T47D (cell line): ENCODE measurements at regions not wholly inside any gene's neighbourhood (a gene's known extent, or its start where the extent isn't known, plus 50 kb on each side); places are given as distances from the start of the nearest gene placed in this dataset.
"Not testable (repeated sequence)": the region's sequence is repeated elsewhere in the genome, so short reads cannot be mapped to it uniquely, and the experiment has no call there.

Experiments used
- DNase-seq, 2 experiments: peaks; one replicate each; pipeline versions ENCODE4 v3.0.0 to v3.0.0-alpha.2; 2011 to 2012; ENCODE audit warnings: low read depth in 1 of 2, low spot score in 1 of 2
- JUND ChIP-seq: IDR thresholded peaks from 2 replicates; pipeline ENCODE4 v1.6.1; 2012; ENCODE audit warnings: low read depth
- in situ Hi-C: cut with HindIII; loops from 2 replicates; pipeline ENCODE4 v1.10.0; 2016; ENCODE audit warnings: low sequenced_read_pairs, low pct_unique_long_range_greater_than_20kb

DNA sequence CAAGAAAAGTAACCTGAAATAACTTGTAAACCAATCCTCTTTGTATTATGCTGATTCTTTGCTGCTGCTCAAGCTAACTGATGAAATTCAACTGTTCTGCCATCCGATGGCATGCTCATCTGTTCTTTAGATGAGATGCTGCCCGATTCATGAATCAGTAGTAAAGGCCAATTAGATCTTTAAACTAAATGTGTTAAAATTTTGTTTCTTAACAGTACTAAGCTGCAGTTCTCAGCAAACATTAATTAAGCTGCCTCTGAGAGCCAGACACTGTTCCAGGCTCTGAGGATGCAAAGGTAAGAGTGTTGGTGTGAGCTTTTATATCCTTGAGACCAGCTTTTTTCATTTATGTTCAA lies 77.0 kb upstream of the NT5E start:
- no peak for DNase-seq
- in situ Hi-C loops = no loop called here

DNA sequence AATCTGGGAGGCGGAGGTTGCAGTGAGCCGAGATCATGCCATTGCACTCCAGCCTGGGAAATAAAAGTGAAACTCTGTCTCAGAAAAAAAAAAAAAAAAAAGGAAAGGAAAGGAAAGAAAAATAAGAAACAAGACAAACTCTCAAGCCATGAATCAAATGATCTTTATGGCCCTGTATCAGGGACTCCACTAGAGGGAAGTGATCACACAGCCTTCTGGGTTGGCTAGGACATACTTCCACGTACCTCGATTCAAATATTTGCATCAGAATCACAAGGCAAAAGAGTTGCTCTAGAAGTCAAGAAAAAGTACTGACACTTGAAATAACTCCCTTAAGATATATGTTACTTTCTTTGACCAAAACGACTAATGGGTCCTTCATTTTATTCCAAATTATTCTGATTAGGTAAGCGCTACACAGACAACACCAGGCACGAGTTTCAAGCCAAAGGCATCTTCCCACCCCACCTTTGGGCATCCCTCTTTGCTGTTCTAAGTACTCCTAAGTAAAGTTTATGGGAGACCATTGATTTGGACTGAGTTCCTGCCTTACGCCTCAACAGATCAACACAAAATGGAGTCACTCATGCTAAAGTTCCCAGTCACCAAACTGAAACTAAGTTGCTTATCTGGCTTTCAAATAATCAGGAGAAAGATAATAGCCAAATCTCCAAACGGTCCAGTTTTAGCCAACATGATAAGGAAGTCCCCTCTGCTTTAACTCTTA lies 77.5 kb upstream of the NT5E start:
- in situ Hi-C loops = no loop called here
- DNase-seq = no peak
- TF ChIP-seq JUND = no peak

More for the DNA sequence above, 77.0 kb upstream of the NT5E start:
- TF ChIP-seq JUND = no peak

DNA sequence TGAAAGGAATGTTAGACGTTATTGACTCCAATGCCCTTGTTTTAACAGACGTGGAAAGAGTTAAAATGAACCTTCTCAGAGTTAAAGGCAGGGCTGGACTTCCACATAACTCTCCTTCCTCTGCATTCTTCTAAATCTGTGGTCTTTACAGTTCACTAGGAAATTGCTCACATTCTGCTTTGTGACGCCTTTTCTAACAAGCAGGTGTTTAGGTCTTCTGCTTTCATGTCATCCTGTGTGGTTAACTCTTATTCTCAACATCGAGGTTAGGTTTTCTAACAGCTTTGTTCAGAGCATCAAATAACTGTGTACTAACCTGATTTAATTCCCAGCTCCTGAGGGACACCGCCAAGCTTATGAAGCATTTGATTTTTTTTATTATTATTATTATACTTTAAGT lies 81.3 kb upstream of the NT5E start:
- in situ Hi-C loops = no loop called here
- DNase-seq = no peak
- no peak for TF ChIP-seq JUND

DNA sequence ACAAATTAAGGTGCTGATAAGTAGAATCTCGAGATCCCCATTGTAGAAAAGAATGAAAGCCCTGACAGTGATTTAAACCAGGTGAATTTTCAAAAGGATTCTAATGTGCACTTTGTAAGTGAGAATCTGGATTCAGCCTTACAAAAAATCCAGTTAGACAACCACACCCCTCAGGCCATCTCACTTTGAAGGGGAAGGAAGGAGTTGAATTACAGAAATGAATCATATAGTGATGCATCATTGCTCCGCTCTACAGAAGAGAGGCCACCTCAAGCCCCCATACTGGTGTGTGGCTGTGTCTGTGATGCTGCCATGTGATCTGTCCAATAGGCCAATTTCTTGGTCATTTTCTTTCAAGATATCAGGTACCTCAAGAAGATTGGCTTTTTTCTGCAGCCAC lies 85.5 kb upstream of the NT5E start:
- DNase-seq = no peak
- in situ Hi-C loops = no loop called here
- TF ChIP-seq JUND = no peak

DNA sequence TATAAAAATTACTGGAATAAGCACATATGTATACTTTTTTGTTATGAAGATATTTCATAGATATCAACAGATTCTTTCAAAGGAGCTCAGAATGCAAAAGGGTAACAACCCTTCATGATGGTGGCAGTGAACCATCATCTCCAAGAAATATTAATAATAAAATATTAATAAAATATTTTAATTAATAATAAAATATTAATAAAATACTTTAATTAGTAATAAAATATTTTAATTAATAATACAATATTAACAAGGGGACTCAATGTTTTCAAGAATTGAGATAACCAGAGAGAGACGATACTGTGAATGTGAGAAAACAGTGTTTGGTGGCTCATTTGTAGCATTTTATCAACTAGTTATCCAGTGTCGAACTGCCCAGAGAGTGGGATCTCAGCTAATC lies 86.0 kb upstream of the NT5E start:
- TF ChIP-seq JUND = no peak
- in situ Hi-C loops = no loop called here
- DNase-seq = no peak

DNA sequence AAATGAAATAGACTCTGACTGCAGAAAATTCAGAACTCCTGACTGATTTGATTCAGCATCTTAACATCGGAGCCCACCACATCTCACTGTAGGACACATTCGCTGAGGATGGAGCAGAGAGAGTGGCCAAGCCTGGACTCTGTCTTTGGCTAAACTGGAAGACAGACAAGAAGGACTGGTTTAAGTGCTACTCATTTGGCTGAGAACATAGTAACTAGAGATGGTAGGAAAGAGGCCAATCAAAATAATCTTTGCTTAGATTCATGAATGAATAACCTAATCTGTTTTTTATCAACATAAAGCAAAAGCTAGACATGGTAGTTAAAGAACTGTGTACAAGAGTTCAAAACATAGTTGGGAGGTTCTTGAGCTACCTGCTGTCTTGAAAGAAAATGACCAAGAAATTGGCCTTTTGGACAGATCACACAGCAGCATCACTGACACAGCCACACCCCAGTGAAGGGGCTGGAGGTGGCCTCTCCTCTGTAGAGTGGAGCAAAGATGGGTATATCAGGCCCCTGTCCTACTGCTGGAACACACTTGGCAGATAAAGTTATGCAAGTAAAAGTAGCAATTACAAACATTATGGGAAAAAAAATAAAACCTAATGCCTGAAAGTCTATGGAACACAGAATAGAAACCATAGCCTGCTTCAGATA lies 87.1 kb upstream of the NT5E start:
- no peak for TF ChIP-seq JUND
- in situ Hi-C loops = no loop called here
- DNase-seq = no peak

DNA sequence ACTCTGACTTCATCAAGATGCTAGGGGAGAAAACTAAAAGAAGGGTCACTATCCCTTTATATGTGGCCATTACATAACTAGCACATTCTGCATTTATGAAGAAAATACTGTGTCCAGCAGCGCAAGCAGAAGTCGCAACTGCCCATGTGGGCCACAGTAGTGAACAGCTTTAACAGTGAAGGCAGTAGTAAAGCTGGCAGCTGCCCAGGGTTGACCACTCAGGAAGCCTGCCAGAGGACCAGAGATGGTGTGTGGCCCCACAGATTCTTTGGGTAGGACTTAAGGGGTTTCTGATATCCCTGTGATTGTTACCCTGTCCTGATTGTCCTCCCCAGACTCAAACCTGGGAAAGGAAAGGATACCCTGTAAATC lies 88.3 kb upstream of the NT5E start:
- in situ Hi-C loops = no loop called here
- no peak for DNase-seq
- no peak for TF ChIP-seq JUND

DNA sequence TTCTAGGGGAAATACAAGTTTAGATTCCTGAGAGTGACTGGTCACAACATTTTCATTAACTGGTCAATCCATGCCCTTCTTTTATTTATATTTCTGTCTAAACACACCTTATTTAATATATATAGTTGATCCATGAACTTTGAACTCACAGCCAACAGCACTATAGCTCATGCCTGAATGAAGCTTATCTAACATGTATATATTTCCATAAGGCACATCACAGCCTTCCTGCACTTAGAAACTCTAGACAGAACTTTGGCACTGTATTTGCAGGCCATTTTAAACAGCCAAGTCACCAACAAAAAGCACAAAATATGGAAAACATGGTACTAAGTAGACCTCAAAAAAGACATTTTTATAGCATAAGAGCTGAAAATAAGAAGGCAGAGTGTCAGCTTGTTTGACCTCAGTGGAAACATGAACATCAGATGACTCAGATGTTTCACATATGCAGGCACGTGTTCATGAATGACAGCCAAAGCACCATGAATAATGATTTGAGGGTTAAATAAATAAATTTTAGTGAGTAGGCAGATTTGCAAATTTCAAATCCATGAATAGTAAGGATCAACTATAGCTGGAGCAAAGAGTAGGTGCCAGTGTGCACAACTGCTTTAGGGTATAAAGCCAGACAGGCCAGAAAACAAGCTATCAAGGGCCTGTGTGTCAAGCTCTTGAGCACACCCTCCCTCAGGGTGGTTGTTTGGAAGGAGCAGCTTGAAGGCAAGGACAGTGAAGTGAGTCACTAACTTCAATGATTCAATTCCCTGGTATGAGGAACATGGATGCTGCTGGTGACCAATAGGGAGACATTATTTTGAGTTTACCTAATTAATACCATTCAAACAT lies 88.9 kb upstream of the NT5E start:
- no peak for DNase-seq
- in situ Hi-C loops = no loop called here
- TF ChIP-seq JUND = no peak

DNA sequence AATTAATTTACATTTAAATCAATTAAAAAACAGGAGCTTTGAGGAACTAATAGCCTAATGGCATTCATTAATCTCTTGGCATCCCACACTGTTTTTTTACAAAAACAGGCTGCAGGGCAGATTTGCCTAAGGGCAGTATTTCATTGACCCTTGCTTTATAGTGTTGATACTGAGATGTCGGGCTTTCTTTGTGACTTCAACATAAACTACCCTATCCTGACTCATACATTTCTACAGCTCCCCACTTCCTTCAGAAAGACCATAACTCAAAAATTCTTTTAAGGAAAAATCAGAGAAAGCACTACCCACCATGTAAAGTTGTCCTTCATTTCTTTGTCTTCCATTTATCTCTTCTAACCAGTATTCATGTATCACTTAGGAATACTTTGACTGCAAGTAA lies 92.2 kb upstream of the NT5E start:
- in situ Hi-C loops = no loop called here
- no peak for DNase-seq
- TF ChIP-seq JUND = no peak

DNA sequence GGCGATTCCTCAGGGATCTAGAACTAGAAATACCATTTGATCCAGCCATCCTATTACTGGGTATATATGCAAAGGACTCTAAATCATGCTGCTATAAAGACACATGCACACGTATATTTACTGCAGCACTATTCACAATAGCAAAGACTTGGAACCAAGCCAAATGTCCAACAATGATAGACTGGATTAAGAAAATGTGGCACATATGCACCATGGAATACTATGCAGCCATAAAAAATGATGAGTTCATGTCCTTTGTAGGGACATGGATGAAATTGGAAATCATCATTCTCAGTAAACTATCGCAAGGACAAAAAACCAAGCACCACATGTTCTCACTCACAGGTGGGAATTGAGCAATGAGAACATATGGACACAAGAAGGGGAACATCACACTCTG lies 93.1 kb upstream of the NT5E start:
- in situ Hi-C loops, DNase-seq: not testable (repeated sequence)

DNA sequence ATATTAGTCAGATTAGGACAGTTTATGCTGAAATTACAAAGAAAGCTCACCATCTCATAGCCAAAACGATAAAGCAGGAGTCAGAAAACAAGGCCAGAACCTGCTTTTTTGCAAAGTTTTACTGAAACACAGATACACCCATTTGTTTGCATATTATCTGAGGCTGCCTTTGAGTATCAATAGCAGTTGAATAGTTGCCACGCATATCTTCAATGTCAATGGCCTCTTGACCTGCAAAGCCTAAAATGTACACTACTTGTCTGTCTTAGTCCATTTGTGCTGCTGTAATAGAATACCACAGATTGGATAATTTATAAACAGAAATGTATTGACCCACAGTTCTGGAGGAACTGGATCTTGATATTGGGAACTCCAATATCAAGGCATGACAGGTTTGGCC lies 94.1 kb upstream of the NT5E start:
- in situ Hi-C loops = no loop called here
- TF ChIP-seq JUND = no peak
- no peak for DNase-seq

DNA sequence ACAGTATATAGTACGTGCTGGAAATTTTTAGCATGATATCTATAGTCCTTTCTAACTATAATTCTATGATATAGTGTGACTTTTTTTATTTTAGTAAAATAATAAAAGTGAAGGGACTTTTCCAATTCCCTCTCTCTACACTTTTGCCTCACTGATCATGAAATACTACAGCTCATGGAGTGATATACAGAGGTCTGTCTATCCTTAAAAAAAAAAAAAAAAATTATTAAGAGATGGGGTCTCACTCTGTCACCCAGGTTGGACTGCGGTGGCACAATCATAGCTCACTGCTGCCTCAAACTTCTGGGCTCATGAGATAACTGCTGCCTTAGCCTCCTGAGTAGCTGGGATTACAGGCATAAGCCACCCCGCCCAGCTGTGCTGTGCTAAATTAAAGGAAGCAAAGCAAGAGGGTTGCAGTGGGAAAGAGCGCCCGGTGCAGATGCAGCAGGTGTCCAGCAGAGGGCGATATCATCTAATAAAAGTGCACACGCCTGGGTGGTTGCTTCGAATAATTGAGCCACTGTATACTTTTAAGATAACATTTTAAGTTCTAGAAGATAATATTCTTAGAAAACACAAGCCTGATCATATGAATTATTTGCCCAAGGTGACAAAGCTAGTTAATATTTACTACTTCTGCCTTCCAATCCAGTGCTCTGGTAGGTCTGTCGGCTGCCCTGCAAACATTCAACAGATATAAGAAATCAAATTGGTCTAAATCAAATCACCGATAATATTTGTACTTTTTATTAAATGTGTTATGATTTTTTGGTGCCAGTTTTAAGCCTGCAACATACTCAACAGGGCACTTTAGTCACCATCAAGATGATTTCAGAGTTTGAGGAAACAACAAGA lies 94.9 kb upstream of the NT5E start:
- DNase-seq = peak; percentile 5 to 64
- TF ChIP-seq JUND = no peak
- in situ Hi-C loops = no loop called here
